Fibroblast of pulmonary artery (primary cell): ENCODE measurements at regions not wholly inside any gene's neighbourhood (a gene's known extent, or its start where the extent isn't known, plus 50 kb on each side); places are given as distances from the start of the nearest gene placed in this dataset.

Experiments used
- DNase-seq: peaks from one replicate; pipeline ENCODE4 v3.0.0-alpha.2; 2010; ENCODE audit warnings: low read depth
- H3K4me3 ChIP-seq: replicated peaks from 2 replicates; pipeline ENCODE4 v1.5.1; 2011; ENCODE audit warnings: low read depth, mild to moderate bottlenecking, control low read depth, low read length, moderate library complexity
- CTCF ChIP-seq: IDR thresholded peaks from 2 replicates; pipeline ENCODE4 v1.5.1; 2011; ENCODE audit warnings: mild to moderate bottlenecking, control low read depth, low read length, inconsistent platforms; ENCODE audit errors: missing control alignments

DNA sequence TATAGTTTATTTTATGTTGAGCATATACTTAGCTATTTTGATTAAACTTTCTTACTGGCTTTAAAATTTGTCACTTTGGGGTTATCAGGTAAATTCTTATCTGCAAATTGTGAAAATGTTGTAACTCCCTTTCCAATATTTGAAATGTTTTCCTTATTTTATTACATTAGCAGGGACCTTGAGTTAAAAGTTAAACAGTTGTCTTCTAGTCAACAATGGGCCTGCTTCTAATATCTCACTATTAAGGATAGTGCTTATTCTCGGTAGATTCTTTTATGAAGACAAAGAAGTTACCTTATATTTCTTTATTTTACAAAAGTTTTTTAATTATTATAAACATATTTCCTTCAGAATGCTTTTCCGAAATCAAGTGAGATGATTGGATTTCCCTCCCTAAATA lies 53.7 kb upstream of the AHR start:
- H3K4me3 ChIP-seq = no peak overlapping the region
- TF ChIP-seq CTCF = no peak
- no peak for DNase-seq

GRCh38 chr7:17247357-17247756 lies 51.1 kb upstream of the AHR start:
- no peak overlapping the region for H3K4me3 ChIP-seq
- TF ChIP-seq CTCF = no peak
- DNase-seq = no peak

DNA sequence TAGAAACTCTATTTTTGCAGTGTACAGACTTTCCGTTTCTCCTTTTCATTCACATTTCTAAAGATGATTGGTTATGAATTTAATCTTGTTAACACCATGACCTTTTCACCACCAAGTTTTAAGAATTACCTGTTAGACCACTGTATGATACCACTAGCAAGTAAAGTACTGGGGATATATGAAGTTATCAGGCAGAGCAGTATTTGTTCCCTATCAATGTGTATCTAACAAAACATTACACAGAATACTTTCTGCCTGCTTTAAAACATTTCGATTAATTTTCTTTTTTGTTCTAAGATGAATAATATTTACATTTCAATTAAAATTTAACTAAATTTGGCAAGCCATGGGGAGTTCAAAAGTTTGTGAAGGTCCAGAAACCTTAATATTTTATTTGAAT lies 49.9 kb upstream of the AHR start:
- DNase-seq = no peak
- no peak for TF ChIP-seq CTCF
- no peak overlapping the region for H3K4me3 ChIP-seq
